HPDE6-E6E7 (cell line): ENCODE measurements at regions not wholly inside any gene's neighbourhood (a gene's known extent, or its start where the extent isn't known, plus 50 kb on each side); places are given as distances from the start of the nearest gene placed in this dataset.

Experiments used
- DNase-seq: peaks from one replicate; pipeline ENCODE4 v3.0.0; 2011; ENCODE audit warnings: missing footprints; ENCODE audit errors: extremely low spot score

- DNase-seq, result no peak
These were observed 187.1 kb downstream of the BMP7 start for GRCh38 chr20:57079031-57080005.

GRCh38 chr20:57080796-57081195, 185.6 kb downstream of the BMP7 start:
- DNase-seq, result no peak

- no peak for DNase-seq
These were observed 184.0 kb downstream of the BMP7 start for GRCh38 chr20:57082357-57082945.

GRCh38 chr20:57083072-57083471, 183.4 kb downstream of the BMP7 start:
- no peak for DNase-seq

- DNase-seq, result no peak
These were observed 180.4 kb downstream of the BMP7 start for GRCh38 chr20:57086066-57086465.

GRCh38 chr20:57087102-57087501, 179.3 kb downstream of the BMP7 start:
- DNase-seq, result no peak

- DNase-seq, result no peak
These were observed 178.7 kb downstream of the BMP7 start for GRCh38 chr20:57087705-57088104.

GRCh38 chr20:57088436-57088835, 178.0 kb downstream of the BMP7 start:
- DNase-seq, result no peak

- DNase-seq, result peak; percentile 86
These were observed 176.7 kb downstream of the BMP7 start for GRCh38 chr20:57089699-57090144.

GRCh38 chr20:57090590-57091560, 175.6 kb downstream of the BMP7 start:
- DNase-seq, result no peak

- DNase-seq, result no peak
These were observed 174.7 kb downstream of the BMP7 start for GRCh38 chr20:57091748-57092111.

GRCh38 chr20:57092112-57092899, 174.1 kb downstream of the BMP7 start:
- peak; percentile 83 for DNase-seq

- no peak for DNase-seq
These were observed 173.4 kb downstream of the BMP7 start for GRCh38 chr20:57092900-57093530.

- DNase-seq, result no peak
These were observed 172.7 kb downstream of the BMP7 start for GRCh38 chr20:57093766-57094165.

- no peak for DNase-seq
These were observed 172.1 kb downstream of the BMP7 start for GRCh38 chr20:57094252-57094891.

GRCh38 chr20:57094991-57095390, 171.4 kb downstream of the BMP7 start:
- DNase-seq, result no peak

- DNase-seq, result no peak
These were observed 171.0 kb downstream of the BMP7 start for GRCh38 chr20:57095426-57095825.

- DNase-seq, result no peak
These were observed 169.1 kb downstream of the BMP7 start for GRCh38 chr20:57097245-57097915.

- DNase-seq, result no peak
These were observed 164.3 kb downstream of the BMP7 start for GRCh38 chr20:57102160-57102559.

GRCh38 chr20:57102566-57102965, 163.9 kb downstream of the BMP7 start:
- DNase-seq, result no peak
